ENCODE measurements at regions not wholly inside any gene's neighbourhood (a gene's known extent, or its start where the extent isn't known, plus 50 kb on each side); places are given as distances from the start of the nearest gene placed in this dataset.
A peak's percentile ranks its signal among the peaks of the same experiment; 100 is the strongest.
"Not testable (repeated sequence)": the region's sequence is repeated elsewhere in the genome, so short reads cannot be mapped to it uniquely, and the experiment has no call there.

GRCh38 chr11:35046681-35047080 lies 92.3 kb upstream of the CD44 start:
- DNase-seq (ENCODE audit: low read depth in 2 of 2), result no peak

GRCh38 chr11:35047179-35047578 lies 91.8 kb upstream of the CD44 start:
- DNase-seq (ENCODE audit: low read depth in 2 of 2), result peak; percentile 19 to 47

GRCh38 chr11:35047769-35048168 lies 91.2 kb upstream of the CD44 start:
- no peak for DNase-seq (ENCODE audit: low read depth in 2 of 2)

GRCh38 chr11:35048346-35048745 lies 90.6 kb upstream of the CD44 start:
- not testable (repeated sequence) for DNase-seq (ENCODE audit: low read depth in 2 of 2)

GRCh38 chr11:35049859-35050531 lies 89.0 kb upstream of the CD44 start:
- DNase-seq (ENCODE audit: low read depth in 2 of 2), result no peak

GRCh38 chr11:35050541-35050995 lies 88.4 kb upstream of the CD44 start:
- DNase-seq (ENCODE audit: low read depth in 2 of 2), result no peak

- DNase-seq (ENCODE audit: low read depth in 2 of 2), result no peak
Observed at GRCh38 chr11:35056391-35057093, 82.4 kb upstream of the CD44 start.

GRCh38 chr11:35057926-35058668 lies 80.9 kb upstream of the CD44 start:
- DNase-seq (ENCODE audit: low read depth in 2 of 2), result no peak

GRCh38 chr11:35058669-35059434 lies 80.1 kb upstream of the CD44 start:
- DNase-seq (ENCODE audit: low read depth in 2 of 2), result no peak

GRCh38 chr11:35061516-35062440 lies 77.2 kb upstream of the CD44 start:
- DNase-seq (ENCODE audit: low read depth in 2 of 2), result no peak

- no peak for DNase-seq (ENCODE audit: low read depth in 2 of 2)
Observed at GRCh38 chr11:35063488-35063931, 75.5 kb upstream of the CD44 start.

GRCh38 chr11:35064114-35064800 lies 74.7 kb upstream of the CD44 start:
- DNase-seq (ENCODE audit: low read depth in 2 of 2), result no peak

- DNase-seq (ENCODE audit: low read depth in 2 of 2), result no peak
Observed at GRCh38 chr11:35065566-35065965, 73.4 kb upstream of the CD44 start.

- DNase-seq (ENCODE audit: low read depth in 2 of 2), result no peak
Observed at GRCh38 chr11:35066030-35066429, 72.9 kb upstream of the CD44 start.

- DNase-seq (ENCODE audit: low read depth in 2 of 2), result peak in 1 of 2 donors; percentile 42
Observed at GRCh38 chr11:35066783-35067423, 72.1 kb upstream of the CD44 start.

GRCh38 chr11:35071722-35072121 lies 67.2 kb upstream of the CD44 start:
- DNase-seq (ENCODE audit: low read depth in 2 of 2), result no peak

GRCh38 chr11:35073691-35074419 lies 65.1 kb upstream of the CD44 start:
- DNase-seq (ENCODE audit: low read depth in 2 of 2), result no peak

- no peak for DNase-seq (ENCODE audit: low read depth in 2 of 2)
Observed at GRCh38 chr11:35076201-35077100, 62.5 kb upstream of the CD44 start.

All from stimulated activated CD8-positive, alpha-beta memory T cell treated with anti-CD3 and anti-CD28 coated beads, Interleukin-7, amount 100 ng/mL, for 4 hours (primary cell).